ENCODE measurements at regions not wholly inside any gene's neighbourhood (a gene's known extent, or its start where the extent isn't known, plus 50 kb on each side); places are given as distances from the start of the nearest gene placed in this dataset.

GRCh38 chr2:142536966-142537365, 340.5 kb upstream of the KYNU start:
- H3K27me3 ChIP-seq (replicated peaks in 1 of 7): no peaks in the 10 kb centered on the region
- 89 to 97% (median 94%) methylated on average over 6 of the region's 6 CpGs for WGBS, 5 donors
- H3K27ac ChIP-seq: no peak overlapping the region
- H3K4me3 ChIP-seq: no peak overlapping the region
- no peaks in the 10 kb centered on the region for H3K4me1 ChIP-seq
- TF ChIP-seq POLR2A (IDR thresholded peaks at IDR 0.05) (no peak), POLR2AphosphoS5 (IDR thresholded peaks at IDR 0.05) (no peak)
- TF ChIP-seq, protein P1, sequence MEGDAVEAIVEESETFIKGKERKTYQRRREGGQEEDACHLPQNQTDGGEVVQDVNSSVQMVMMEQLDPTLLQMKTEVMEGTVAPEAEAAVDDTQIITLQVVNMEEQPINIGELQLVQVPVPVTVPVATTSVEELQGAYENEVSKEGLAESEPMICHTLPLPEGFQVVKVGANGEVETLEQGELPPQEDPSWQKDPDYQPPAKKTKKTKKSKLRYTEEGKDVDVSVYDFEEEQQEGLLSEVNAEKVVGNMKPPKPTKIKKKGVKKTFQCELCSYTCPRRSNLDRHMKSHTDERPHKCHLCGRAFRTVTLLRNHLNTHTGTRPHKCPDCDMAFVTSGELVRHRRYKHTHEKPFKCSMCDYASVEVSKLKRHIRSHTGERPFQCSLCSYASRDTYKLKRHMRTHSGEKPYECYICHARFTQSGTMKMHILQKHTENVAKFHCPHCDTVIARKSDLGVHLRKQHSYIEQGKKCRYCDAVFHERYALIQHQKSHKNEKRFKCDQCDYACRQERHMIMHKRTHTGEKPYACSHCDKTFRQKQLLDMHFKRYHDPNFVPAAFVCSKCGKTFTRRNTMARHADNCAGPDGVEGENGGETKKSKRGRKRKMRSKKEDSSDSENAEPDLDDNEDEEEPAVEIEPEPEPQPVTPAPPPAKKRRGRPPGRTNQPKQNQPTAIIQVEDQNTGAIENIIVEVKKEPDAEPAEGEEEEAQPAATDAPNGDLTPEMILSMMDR (IDR thresholded peaks at IDR 0.05 in 8 of 11, conservative IDR thresholded peaks at IDR 0.05 in 3 of 11): no peak
- no peaks in the 10 kb centered on the region for H3K9me3 ChIP-seq
- intact Hi-C loops (cut with DNase I; ENCODE audit: low total_unique reads): no loop called here
- no peak for DNase-seq
- H3K36me3 ChIP-seq: no peaks in the 10 kb centered on the region

- Histone ChIP-seq H3K4me1 (no peaks in the 10 kb centered on the region), H3K9me3 (no peaks in the 10 kb centered on the region), H3K27ac (no peak overlapping the region), H3K27me3 (replicated peaks in 1 of 7) (no peaks in the 10 kb centered on the region), H3K36me3 (no peaks in the 10 kb centered on the region), H3K4me3 (no peak overlapping the region)
- TF ChIP-seq POLR2A (IDR thresholded peaks at IDR 0.05) (no peak), POLR2AphosphoS5 (IDR thresholded peaks at IDR 0.05) (no peak)
- TF ChIP-seq, protein P1 (IDR thresholded peaks at IDR 0.05 in 8 of 11, conservative IDR thresholded peaks at IDR 0.05 in 3 of 11): no peak
- WGBS, 5 donors: 80 to 86% (median 82%) methylated on average over 6 of the region's 6 CpGs
- intact Hi-C loops (cut with DNase I; ENCODE audit: low total_unique reads): no loop called here
- no peak for DNase-seq
Measured at GRCh38 chr2:142536492-142536891, 341.0 kb upstream of the KYNU start.

DNA sequence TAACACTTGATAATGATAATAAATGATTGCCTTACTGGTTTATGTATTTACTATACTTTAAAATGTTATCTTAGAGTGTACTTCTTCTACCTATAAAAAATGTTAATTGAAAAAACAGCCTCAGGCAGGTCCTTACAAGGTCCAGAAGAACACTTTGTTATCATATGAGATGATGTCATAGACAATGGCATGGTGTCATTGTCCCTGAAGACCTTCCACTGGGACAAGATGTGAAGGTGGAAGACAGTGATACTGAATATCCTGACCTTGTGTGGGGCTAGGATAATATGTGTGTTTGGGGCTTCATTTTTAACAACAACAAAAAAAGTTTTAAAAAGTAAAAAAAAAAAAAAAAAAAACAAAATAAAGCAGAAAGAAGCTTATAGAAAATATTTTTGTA, 342.2 kb upstream of the KYNU start:
- Histone ChIP-seq H3K36me3 (no peaks in the 10 kb centered on the region), H3K4me3 (no peak overlapping the region), H3K27ac (no peak overlapping the region), H3K4me1 (no peaks in the 10 kb centered on the region), H3K9me3 (no peaks in the 10 kb centered on the region), H3K27me3 (replicated peaks in 1 of 7) (no peaks in the 10 kb centered on the region)
- no peak for DNase-seq
- TF ChIP-seq POLR2AphosphoS5 (IDR thresholded peaks at IDR 0.05): no peak
- TF ChIP-seq, protein P1 (IDR thresholded peaks at IDR 0.05 in 8 of 11, conservative IDR thresholded peaks at IDR 0.05 in 3 of 11): no peak
- no peak for TF ChIP-seq POLR2A (IDR thresholded peaks at IDR 0.05)
- intact Hi-C loops (cut with DNase I; ENCODE audit: low total_unique reads): no loop called here

- Histone ChIP-seq H3K9me3 (no peaks in the 10 kb centered on the region), H3K27ac (no peak overlapping the region), H3K4me3 (no peak overlapping the region), H3K27me3 (replicated peaks in 1 of 7) (no peaks in the 10 kb centered on the region), H3K36me3 (no peaks in the 10 kb centered on the region), H3K4me1 (no peaks in the 10 kb centered on the region)
- no peak for TF ChIP-seq POLR2A (IDR thresholded peaks at IDR 0.05)
- intact Hi-C loops (cut with DNase I; ENCODE audit: low total_unique reads): no loop called here
- 64 to 75% (median 70%) methylated on average over 5 of the region's 5 CpGs for WGBS, 5 donors
- no peak for DNase-seq
Measured at GRCh38 chr2:142533177-142533576, 344.3 kb upstream of the KYNU start.

- 37 to 55% (median 49%) methylated on average over 4 of the region's 4 CpGs for WGBS, 5 donors
Measured at GRCh38 chr2:142531377-142531776, 346.1 kb upstream of the KYNU start.

More at GRCh38 chr2:142531377-142531776, 346.1 kb upstream of the KYNU start:
- Histone ChIP-seq H3K27ac (no peak overlapping the region), H3K36me3 (no peaks in the 10 kb centered on the region), H3K9me3 (no peaks in the 10 kb centered on the region), H3K27me3 (replicated peaks in 1 of 7) (no peaks in the 10 kb centered on the region), H3K4me3 (no peak overlapping the region), H3K4me1 (no peaks in the 10 kb centered on the region)
- DNase-seq: no peak
- intact Hi-C loops (cut with DNase I; ENCODE audit: low total_unique reads): no loop called here
- TF ChIP-seq POLR2AphosphoS5 (IDR thresholded peaks at IDR 0.05) (no peak), POLR2A (IDR thresholded peaks at IDR 0.05) (no peak)
- TF ChIP-seq, protein P1 (IDR thresholded peaks at IDR 0.05 in 8 of 11, conservative IDR thresholded peaks at IDR 0.05 in 3 of 11): no peak
